Nephron (organoid): ENCODE measurements at regions not wholly inside any gene's neighbourhood (a gene's known extent, or its start where the extent isn't known, plus 50 kb on each side); places are given as distances from the start of the nearest gene placed in this dataset.
A peak's percentile ranks its signal among the peaks of the same experiment; 100 is the strongest.

ENCODE experiments used
- H3K27ac Mint-ChIP-seq, 3 experiments: 2 replicates each; pipeline ENCODE4 v1.8.0; 2020; ENCODE audit warnings: mixed read lengths in 3 of 3, mild to moderate bottlenecking in 2 of 3, moderate library complexity in 1 of 3
- H3K27me3 Mint-ChIP-seq: 2 replicates; pipeline ENCODE4 v1.8.0; 2021; ENCODE audit warnings: low read depth, mild to moderate bottlenecking, moderate library complexity, mixed read lengths
- H3K36me3 Mint-ChIP-seq: 2 replicates; pipeline ENCODE4 v1.8.0; 2020; ENCODE audit warnings: low read depth, mixed read lengths
- H3K4me1 Mint-ChIP-seq: 2 replicates; pipeline ENCODE4 v1.8.0; 2020; ENCODE audit warnings: mixed read lengths
- H3K4me3 Mint-ChIP-seq, 3 experiments: 2 replicates each; pipeline ENCODE4 v1.8.0; 2020; ENCODE audit warnings: mild to moderate bottlenecking in 3 of 3, mixed read lengths in 3 of 3, moderate library complexity in 2 of 3
- H3K9me3 Mint-ChIP-seq: 2 replicates; pipeline ENCODE4 v1.8.0; 2020; ENCODE audit warnings: mixed read lengths
- CTCF ChIP-seq, 3 experiments: fragments of 200-600 bp; sonication (generic); IDR thresholded peaks; one replicate each; pipeline ENCODE4 v1.5.0; 2021; ENCODE audit warnings: antibody characterized with exemption in 3 of 3; ENCODE audit not compliant: unreplicated experiment in 3 of 3

- Mint-ChIP-seq H3K27me3 (no peaks in the 10 kb centered on the region), H3K36me3 (no peaks in the 10 kb centered on the region), H3K4me1 (peaks cover 29% of the 10 kb centered on the region), H3K4me3 (no peak overlapping the region), H3K9me3 (no peaks in the 10 kb centered on the region), H3K27ac (peak overlapping the region in 1 of 3 experiments; percentile 14)
- no peak for TF ChIP-seq CTCF (IDR thresholded peaks at IDR 0.05; ENCODE audit: unreplicated experiment in 3 of 3)
Measured at GRCh38 chr5:155952486-155953089, 374.4 kb upstream of the SGCD start.

GRCh38 chr5:155953335-155953734 is 373.6 kb upstream of the SGCD start:
- Mint-ChIP-seq H3K36me3 (no peaks in the 10 kb centered on the region), H3K27ac (no peak overlapping the region), H3K4me1 (peaks cover 29% of the 10 kb centered on the region), H3K9me3 (no peaks in the 10 kb centered on the region), H3K27me3 (no peaks in the 10 kb centered on the region), H3K4me3 (no peak overlapping the region)
- no peak for TF ChIP-seq CTCF (IDR thresholded peaks at IDR 0.05; ENCODE audit: unreplicated experiment in 3 of 3)

GRCh38 chr5:155954701-155955445 is 372.1 kb upstream of the SGCD start:
- Mint-ChIP-seq H3K4me3 (no peak overlapping the region), H3K9me3 (no peaks in the 10 kb centered on the region), H3K27me3 (no peaks in the 10 kb centered on the region), H3K36me3 (no peaks in the 10 kb centered on the region), H3K27ac (no peak overlapping the region), H3K4me1 (peaks cover 29% of the 10 kb centered on the region)
- TF ChIP-seq CTCF (IDR thresholded peaks at IDR 0.05; ENCODE audit: unreplicated experiment in 3 of 3): no peak

DNA sequence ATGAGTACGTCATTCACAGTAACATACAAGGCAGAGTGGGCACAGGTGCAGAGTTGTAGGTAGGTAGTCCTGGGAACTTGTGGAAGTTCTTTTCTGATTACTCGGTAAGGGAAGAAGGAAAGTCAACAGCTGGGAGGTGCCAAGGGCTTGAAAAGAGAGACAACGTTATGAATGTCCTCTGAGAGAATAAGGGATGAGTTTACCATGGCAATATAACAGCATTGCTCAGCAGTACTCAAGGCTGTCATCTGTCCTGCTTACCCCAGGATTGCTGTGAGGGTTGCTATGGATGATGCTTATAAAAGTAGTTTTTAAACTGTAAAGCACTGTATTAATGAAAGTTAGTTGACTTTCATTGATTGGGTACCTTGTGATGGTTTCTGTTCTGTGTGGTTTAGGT is 369.1 kb upstream of the SGCD start:
- Mint-ChIP-seq H3K27ac (no peak overlapping the region), H3K4me1 (peaks cover 12% of the 10 kb centered on the region), H3K27me3 (no peaks in the 10 kb centered on the region), H3K9me3 (no peaks in the 10 kb centered on the region), H3K36me3 (no peaks in the 10 kb centered on the region), H3K4me3 (no peak overlapping the region)
- no peak for TF ChIP-seq CTCF (IDR thresholded peaks at IDR 0.05; ENCODE audit: unreplicated experiment in 3 of 3)

- Mint-ChIP-seq H3K27me3 (no peaks in the 10 kb centered on the region), H3K4me1 (peaks cover 8% of the 10 kb centered on the region), H3K4me3 (no peak overlapping the region), H3K9me3 (no peaks in the 10 kb centered on the region), H3K27ac (no peak overlapping the region), H3K36me3 (no peaks in the 10 kb centered on the region)
- no peak for TF ChIP-seq CTCF (IDR thresholded peaks at IDR 0.05; ENCODE audit: unreplicated experiment in 3 of 3)
Measured at GRCh38 chr5:155959082-155959481, 367.9 kb upstream of the SGCD start.

DNA sequence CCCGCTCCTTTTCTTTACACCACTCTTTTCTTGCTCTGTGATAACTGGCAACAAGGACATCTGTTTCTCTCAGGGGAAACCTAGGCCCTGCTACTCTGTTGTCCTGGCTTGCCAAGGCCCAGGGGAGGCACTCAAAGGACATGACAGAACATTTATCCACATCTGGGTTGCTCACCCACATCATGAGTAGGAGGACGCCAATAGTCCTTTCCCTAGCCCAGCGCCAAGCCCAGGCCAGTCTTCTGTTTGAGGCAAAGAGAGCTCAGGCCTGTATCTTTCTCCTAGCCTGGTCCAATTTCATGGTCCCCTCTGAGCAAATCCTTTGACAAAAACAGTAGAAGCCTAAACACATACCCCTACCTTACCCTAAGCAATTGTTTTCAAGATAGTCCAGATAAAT is 366.8 kb upstream of the SGCD start:
- peaks cover 8% of the 10 kb centered on the region for H3K4me1 Mint-ChIP-seq
- no peak for TF ChIP-seq CTCF (IDR thresholded peaks at IDR 0.05; ENCODE audit: unreplicated experiment in 3 of 3)

More for the DNA sequence above, 366.8 kb upstream of the SGCD start:
- Mint-ChIP-seq H3K27ac (no peak overlapping the region), H3K9me3 (no peaks in the 10 kb centered on the region), H3K27me3 (no peaks in the 10 kb centered on the region), H3K36me3 (no peaks in the 10 kb centered on the region), H3K4me3 (no peak overlapping the region)
